Stimulated activated effector memory CD8-positive, alpha-beta T cell treated with anti-CD3 and anti-CD28 coated beads, Interleukin-12 subunit alpha, Interleukin-12 subunit beta, amount 100 ng/mL, for 72 hours (primary cell): ENCODE measurements at regions not wholly inside any gene's neighbourhood (a gene's known extent, or its start where the extent isn't known, plus 50 kb on each side); places are given as distances from the start of the nearest gene placed in this dataset.
"Not testable (repeated sequence)": the region's sequence is repeated elsewhere in the genome, so short reads cannot be mapped to it uniquely, and the experiment has no call there.

Experiments used
- ATAC-seq: fragments of 150-1000 bp; cut with Tn5 transposase; 2 replicates; pipeline ENCODE4 v1.10.0; 2021
- DNase-seq, 2 donors: peaks; one replicate each; pipeline ENCODE4 v3.0.0; 2021 to 2022; ENCODE audit warnings: low spot score in 2 of 2
- H3K27ac Mint-ChIP-seq: one replicate; pipeline ENCODE4 v1.8.0; 2022; ENCODE audit warnings: mild to moderate bottlenecking, mixed read lengths
- H3K36me3 Mint-ChIP-seq: one replicate; pipeline ENCODE4 v1.8.0; 2022; ENCODE audit warnings: mild to moderate bottlenecking, mixed read lengths
- H3K4me1 Mint-ChIP-seq: one replicate; pipeline ENCODE4 v1.8.0; 2022; ENCODE audit warnings: mixed read lengths
- H3K4me3 Mint-ChIP-seq: one replicate; pipeline ENCODE4 v1.8.0; 2022; ENCODE audit warnings: mild to moderate bottlenecking, mixed read lengths
- H3K9me3 Mint-ChIP-seq: one replicate; pipeline ENCODE4 v1.8.0; 2022; ENCODE audit warnings: mixed read lengths

- DNase-seq: no peak
- Mint-ChIP-seq H3K4me3 (no peak overlapping the region), H3K36me3 (no peaks in the 10 kb centered on the region), H3K4me1 (no peaks in the 10 kb centered on the region), H3K9me3 (peaks cover 4% of the 10 kb centered on the region), H3K27ac (no peak overlapping the region)
- ATAC-seq: no peak
Observed at GRCh38 chr14:54010981-54011380, 54.4 kb upstream of the BMP4 start.

DNA sequence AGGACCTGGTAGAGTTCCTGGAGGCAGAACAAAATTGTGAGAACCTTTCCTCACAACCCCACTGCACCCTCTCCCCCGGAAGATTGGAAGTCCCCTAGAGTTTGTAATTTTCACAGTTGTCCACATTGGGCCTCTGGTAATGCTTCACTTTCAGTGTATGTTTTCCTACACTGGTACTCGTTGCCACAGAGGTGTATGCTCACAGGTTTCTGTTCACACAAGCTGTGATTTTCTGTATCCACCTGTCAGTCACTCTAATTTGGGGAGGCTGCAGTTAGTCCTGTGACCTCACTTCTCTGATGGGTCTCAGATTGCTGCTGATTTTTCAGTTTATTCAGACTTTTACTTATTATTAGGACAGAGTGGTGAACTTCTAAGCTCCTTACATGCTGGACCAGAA lies 66.4 kb upstream of the BMP4 start:
- Mint-ChIP-seq H3K4me3 (no peak overlapping the region), H3K9me3 (peaks cover 12% of the 10 kb centered on the region), H3K4me1 (no peaks in the 10 kb centered on the region), H3K36me3 (no peaks in the 10 kb centered on the region), H3K27ac (no peak overlapping the region)
- no peak for DNase-seq
- no peak for ATAC-seq

DNA sequence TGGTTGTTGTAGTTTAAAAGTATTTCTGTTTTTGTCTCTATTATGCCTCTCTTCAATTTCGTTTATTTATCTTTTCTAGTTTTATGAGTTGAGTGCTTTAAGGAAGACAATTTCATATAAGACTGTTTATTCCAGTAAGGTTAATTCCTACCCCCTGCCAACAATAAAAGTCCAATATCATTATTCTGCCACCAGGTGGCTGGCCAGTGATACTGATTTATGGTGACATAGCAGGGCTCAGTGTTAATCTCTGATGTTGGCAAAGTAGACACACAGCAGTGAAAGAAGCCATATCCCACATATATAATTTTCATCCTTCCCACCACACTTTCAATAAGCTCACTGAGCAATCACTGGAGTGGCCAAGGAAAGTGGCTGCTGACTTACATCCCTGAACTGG lies 69.0 kb upstream of the BMP4 start:
- peaks cover 15% of the 10 kb centered on the region for H3K9me3 Mint-ChIP-seq
- no peaks in the 10 kb centered on the region for H3K36me3 Mint-ChIP-seq
- H3K4me1 Mint-ChIP-seq: no peaks in the 10 kb centered on the region
- H3K4me3 Mint-ChIP-seq: no peak overlapping the region
- no peak overlapping the region for H3K27ac Mint-ChIP-seq
- ATAC-seq: no peak
- no peak for DNase-seq

GRCh38 chr14:54026671-54027070 lies 70.0 kb upstream of the BMP4 start:
- DNase-seq: no peak
- H3K27ac Mint-ChIP-seq: no peak overlapping the region
- H3K9me3 Mint-ChIP-seq: peaks cover 15% of the 10 kb centered on the region
- no peaks in the 10 kb centered on the region for H3K36me3 Mint-ChIP-seq
- H3K4me3 Mint-ChIP-seq: no peak overlapping the region
- no peak for ATAC-seq
- no peaks in the 10 kb centered on the region for H3K4me1 Mint-ChIP-seq

DNA sequence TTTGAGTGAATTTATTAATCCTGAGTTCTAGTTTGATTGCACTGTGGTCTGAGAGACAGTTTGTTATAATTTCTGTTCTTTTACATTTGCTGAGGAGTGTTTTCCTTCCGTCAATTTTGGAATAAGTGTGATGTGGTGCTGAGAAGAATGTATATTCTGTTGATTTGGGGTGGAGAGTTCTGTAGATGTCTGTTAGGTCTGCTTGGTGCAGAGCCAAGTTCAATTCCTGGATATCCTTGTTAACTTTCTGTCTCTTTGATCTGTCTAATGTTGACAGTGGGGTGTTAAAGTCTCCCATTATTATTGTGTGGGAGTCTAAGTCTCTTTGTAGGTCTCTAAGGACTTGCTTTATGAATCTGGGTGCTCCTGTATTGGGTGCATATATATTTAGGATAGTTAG lies 74.4 kb upstream of the BMP4 start:
- H3K4me1 Mint-ChIP-seq, H3K36me3 Mint-ChIP-seq, H3K4me3 Mint-ChIP-seq, ATAC-seq, DNase-seq, H3K27ac Mint-ChIP-seq: not testable (repeated sequence)
- H3K9me3 Mint-ChIP-seq: peaks cover 15% of the 10 kb centered on the region

- not testable (repeated sequence) for H3K27ac Mint-ChIP-seq, H3K4me1 Mint-ChIP-seq, H3K36me3 Mint-ChIP-seq, DNase-seq, ATAC-seq, H3K4me3 Mint-ChIP-seq
- peaks cover 16% of the 10 kb centered on the region for H3K9me3 Mint-ChIP-seq
Observed at GRCh38 chr14:54033285-54033684, 76.7 kb upstream of the BMP4 start.

GRCh38 chr14:54038724-54039123 lies 82.1 kb upstream of the BMP4 start:
- DNase-seq: no peak
- Mint-ChIP-seq H3K36me3 (no peaks in the 10 kb centered on the region), H3K4me1 (no peaks in the 10 kb centered on the region), H3K27ac (no peak overlapping the region), H3K4me3 (no peak overlapping the region), H3K9me3 (peaks cover 12% of the 10 kb centered on the region)
- no peak for ATAC-seq

DNA sequence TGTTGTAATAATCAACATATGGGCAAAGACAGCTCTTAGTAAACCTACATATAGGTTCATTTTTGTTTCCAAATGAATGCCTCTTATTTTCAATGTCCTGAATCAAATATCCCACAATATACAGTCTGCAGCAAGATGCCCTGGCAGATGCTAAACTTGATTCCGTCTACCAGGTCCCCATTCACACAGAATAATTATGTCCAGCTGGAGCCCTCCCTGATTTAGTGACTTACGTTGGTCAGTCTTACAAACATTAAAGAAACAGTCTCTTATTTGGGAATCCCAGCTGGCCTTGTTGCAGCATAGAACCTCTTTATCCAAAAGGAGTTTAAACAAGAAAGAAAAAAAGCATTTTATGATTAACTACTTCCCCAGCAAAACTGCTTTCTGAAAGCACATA lies 82.7 kb upstream of the BMP4 start:
- Mint-ChIP-seq H3K9me3 (peaks cover 10% of the 10 kb centered on the region), H3K27ac (no peak overlapping the region), H3K36me3 (no peaks in the 10 kb centered on the region), H3K4me3 (no peak overlapping the region), H3K4me1 (no peaks in the 10 kb centered on the region)
- ATAC-seq: no peak
- no peak for DNase-seq

DNA sequence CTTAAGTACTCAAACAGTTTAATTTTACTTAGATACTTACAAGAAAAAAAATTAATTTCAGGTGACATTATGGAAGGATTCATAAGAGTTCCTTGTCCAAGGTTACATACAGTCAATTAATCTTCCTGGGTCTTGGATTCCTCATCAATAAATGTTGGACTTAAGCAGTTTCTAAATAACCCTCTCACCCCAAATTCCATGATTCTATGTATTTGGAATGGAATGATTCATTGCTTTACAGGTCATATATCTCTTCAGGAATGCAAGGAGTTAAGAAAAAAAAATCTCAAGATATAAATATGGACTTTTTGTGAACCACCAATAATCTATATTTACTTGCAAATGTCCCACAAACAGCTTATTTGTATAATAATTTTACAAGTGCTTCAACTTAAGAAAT lies 84.2 kb upstream of the BMP4 start:
- ATAC-seq: no peak
- Mint-ChIP-seq H3K9me3 (peaks cover 4% of the 10 kb centered on the region), H3K36me3 (no peaks in the 10 kb centered on the region), H3K4me3 (no peak overlapping the region), H3K4me1 (no peaks in the 10 kb centered on the region), H3K27ac (no peak overlapping the region)
- DNase-seq: no peak

- Mint-ChIP-seq H3K4me1 (no peaks in the 10 kb centered on the region), H3K9me3 (peaks cover 6% of the 10 kb centered on the region), H3K36me3 (no peaks in the 10 kb centered on the region), H3K4me3 (no peak overlapping the region), H3K27ac (no peak overlapping the region)
- no peak for DNase-seq
- no peak for ATAC-seq
Observed at GRCh38 chr14:54046250-54046649, 89.6 kb upstream of the BMP4 start.

- H3K27ac Mint-ChIP-seq: no peak overlapping the region
- H3K9me3 Mint-ChIP-seq: peaks cover 6% of the 10 kb centered on the region
- no peak overlapping the region for H3K4me3 Mint-ChIP-seq
- H3K4me1 Mint-ChIP-seq: no peaks in the 10 kb centered on the region
- ATAC-seq (no peak), DNase-seq (no peak)
- H3K36me3 Mint-ChIP-seq: no peaks in the 10 kb centered on the region
Observed at GRCh38 chr14:54047645-54048308, 91.2 kb upstream of the BMP4 start.

DNA sequence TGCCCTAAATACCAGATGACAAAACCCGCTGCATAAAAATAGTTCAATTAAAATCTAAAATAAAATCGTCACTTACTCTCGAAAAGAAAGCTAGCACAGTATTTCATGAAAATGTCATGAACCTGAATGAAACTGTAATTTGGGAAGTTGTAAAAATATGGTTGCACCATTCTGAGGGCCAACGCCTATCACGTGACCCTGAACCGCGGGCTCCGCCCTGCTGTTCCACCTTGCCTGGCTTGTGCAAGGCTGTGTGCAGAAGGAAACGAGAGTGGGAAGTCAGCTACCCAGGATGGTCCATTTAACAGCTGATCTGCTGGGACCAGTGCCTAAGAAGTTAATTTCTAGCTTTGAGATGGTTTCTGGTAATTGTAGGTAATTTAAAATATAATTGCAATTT lies 91.7 kb upstream of the BMP4 start:
- DNase-seq (no peak), ATAC-seq (no peak)
- no peak overlapping the region for H3K27ac Mint-ChIP-seq
- no peaks in the 10 kb centered on the region for H3K4me1 Mint-ChIP-seq
- H3K9me3 Mint-ChIP-seq: peaks cover 6% of the 10 kb centered on the region
- no peak overlapping the region for H3K4me3 Mint-ChIP-seq
- H3K36me3 Mint-ChIP-seq: no peaks in the 10 kb centered on the region

- no peak for DNase-seq
- no peak for ATAC-seq
- H3K36me3 Mint-ChIP-seq: no peaks in the 10 kb centered on the region
- no peak overlapping the region for H3K27ac Mint-ChIP-seq
- no peaks in the 10 kb centered on the region for H3K4me1 Mint-ChIP-seq
- H3K9me3 Mint-ChIP-seq: peaks cover 6% of the 10 kb centered on the region
- H3K4me3 Mint-ChIP-seq: no peak overlapping the region
Observed at GRCh38 chr14:54048736-54049135, 92.1 kb upstream of the BMP4 start.

GRCh38 chr14:54050759-54051158 lies 94.1 kb upstream of the BMP4 start:
- no peaks in the 10 kb centered on the region for H3K4me1 Mint-ChIP-seq

GRCh38 chr14:54052696-54053385 lies 96.2 kb upstream of the BMP4 start:
- ATAC-seq (no peak), DNase-seq (no peak)
- Mint-ChIP-seq H3K9me3 (peaks cover 2% of the 10 kb centered on the region), H3K36me3 (no peaks in the 10 kb centered on the region), H3K4me3 (no peak overlapping the region), H3K27ac (no peak overlapping the region), H3K4me1 (no peaks in the 10 kb centered on the region)

More at GRCh38 chr14:54050759-54051158, 94.1 kb upstream of the BMP4 start:
- H3K36me3 Mint-ChIP-seq: no peaks in the 10 kb centered on the region
- peaks cover 6% of the 10 kb centered on the region for H3K9me3 Mint-ChIP-seq
- no peak overlapping the region for H3K27ac Mint-ChIP-seq
- no peak overlapping the region for H3K4me3 Mint-ChIP-seq
- ATAC-seq (no peak), DNase-seq (no peak)

DNA sequence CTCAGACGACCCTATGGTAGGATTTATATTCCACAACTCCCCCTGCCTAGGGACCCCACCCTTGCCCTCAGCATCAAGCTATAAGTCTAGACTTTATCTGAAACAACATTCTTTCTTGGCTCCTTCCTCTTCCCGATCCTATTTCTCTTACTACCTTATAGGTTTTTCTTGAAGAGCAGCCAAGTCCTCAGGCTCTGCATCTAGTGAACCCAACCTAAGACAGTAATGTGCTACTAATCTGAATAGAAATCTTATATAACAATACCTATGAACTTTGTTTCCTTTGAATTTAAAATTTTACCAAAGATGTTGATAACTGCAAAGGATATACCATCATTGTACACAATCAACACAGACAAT lies 96.7 kb upstream of the BMP4 start:
- ATAC-seq (no peak), DNase-seq (no peak)
- Mint-ChIP-seq H3K4me1 (no peaks in the 10 kb centered on the region), H3K4me3 (no peak overlapping the region), H3K27ac (no peak overlapping the region), H3K36me3 (no peaks in the 10 kb centered on the region), H3K9me3 (peaks cover 2% of the 10 kb centered on the region)
